WERI-Rb-1 (cell line): ENCODE measurements at regions not wholly inside any gene's neighbourhood (a gene's known extent, or its start where the extent isn't known, plus 50 kb on each side); places are given as distances from the start of the nearest gene placed in this dataset.
A peak's percentile ranks its signal among the peaks of the same experiment; 100 is the strongest.

ENCODE experiments used
- DNase-seq: peaks from one replicate; pipeline ENCODE4 v3.0.0-alpha.2; 2020
- H3K27ac ChIP-seq: fragments of 250-450 bp; sonication (Bioruptor Pico); 2 replicates; pipeline ENCODE4 v1.5.1; 2020; ENCODE audit warnings: mild to moderate bottlenecking, moderate library complexity
- H3K27me3 ChIP-seq: fragments of 250-450 bp; sonication (Bioruptor Pico); 2 replicates; pipeline ENCODE4 v1.5.1; 2021; ENCODE audit warnings: mild to moderate bottlenecking, low read depth, moderate library complexity; ENCODE audit not compliant: insufficient read depth, severe bottlenecking
- H3K36me3 ChIP-seq: fragments of 250-450 bp; sonication (Bioruptor Pico); 2 replicates; pipeline ENCODE4 v1.5.1; 2020; ENCODE audit warnings: mild to moderate bottlenecking, moderate library complexity
- H3K4me3 ChIP-seq: 2 replicates; pipeline ENCODE4 v1.5.1; 2011; ENCODE audit warnings: low read depth, mild to moderate bottlenecking, control low read depth, low read length
- H3K9me3 ChIP-seq: fragments of 250-450 bp; sonication (Bioruptor Pico); 2 replicates; pipeline ENCODE4 v1.5.1; 2021; ENCODE audit warnings: mild to moderate bottlenecking, moderate library complexity; ENCODE audit not compliant: severe bottlenecking
- TF ChIP-seq, protein P1 (sequence below): IDR thresholded peaks from 2 replicates; pipeline ENCODE4 v1.5.1; 2011; ENCODE audit warnings: low read depth, mild to moderate bottlenecking, control low read depth, inconsistent platforms, low read length

DNA sequence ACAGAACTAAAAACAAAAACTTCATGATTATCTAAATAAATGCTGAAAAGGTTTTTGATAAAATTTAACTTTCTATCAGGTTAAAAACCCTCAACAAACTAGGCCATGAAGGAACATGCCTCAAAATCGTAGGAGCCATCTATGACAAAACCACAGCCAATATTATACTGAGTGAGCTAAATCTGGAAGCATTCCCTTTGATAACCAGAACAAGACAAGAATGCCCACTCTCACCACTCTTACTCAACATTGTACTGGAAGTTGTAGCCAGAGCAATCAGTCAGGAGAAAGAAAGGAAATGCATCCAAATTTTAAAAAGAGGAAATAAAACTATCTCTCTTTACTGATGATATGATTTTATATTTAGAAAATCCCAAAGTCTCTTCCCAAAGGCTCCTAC is 228.7 kb downstream of the CHRM2 start:
- no peak for DNase-seq
- no peak overlapping the region for H3K4me3 ChIP-seq
- H3K27me3 ChIP-seq: no peaks in the 10 kb centered on the region
- no peaks in the 10 kb centered on the region for H3K9me3 ChIP-seq
- TF ChIP-seq, protein P1, sequence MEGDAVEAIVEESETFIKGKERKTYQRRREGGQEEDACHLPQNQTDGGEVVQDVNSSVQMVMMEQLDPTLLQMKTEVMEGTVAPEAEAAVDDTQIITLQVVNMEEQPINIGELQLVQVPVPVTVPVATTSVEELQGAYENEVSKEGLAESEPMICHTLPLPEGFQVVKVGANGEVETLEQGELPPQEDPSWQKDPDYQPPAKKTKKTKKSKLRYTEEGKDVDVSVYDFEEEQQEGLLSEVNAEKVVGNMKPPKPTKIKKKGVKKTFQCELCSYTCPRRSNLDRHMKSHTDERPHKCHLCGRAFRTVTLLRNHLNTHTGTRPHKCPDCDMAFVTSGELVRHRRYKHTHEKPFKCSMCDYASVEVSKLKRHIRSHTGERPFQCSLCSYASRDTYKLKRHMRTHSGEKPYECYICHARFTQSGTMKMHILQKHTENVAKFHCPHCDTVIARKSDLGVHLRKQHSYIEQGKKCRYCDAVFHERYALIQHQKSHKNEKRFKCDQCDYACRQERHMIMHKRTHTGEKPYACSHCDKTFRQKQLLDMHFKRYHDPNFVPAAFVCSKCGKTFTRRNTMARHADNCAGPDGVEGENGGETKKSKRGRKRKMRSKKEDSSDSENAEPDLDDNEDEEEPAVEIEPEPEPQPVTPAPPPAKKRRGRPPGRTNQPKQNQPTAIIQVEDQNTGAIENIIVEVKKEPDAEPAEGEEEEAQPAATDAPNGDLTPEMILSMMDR: no peak
- no peaks in the 10 kb centered on the region for H3K36me3 ChIP-seq
- H3K27ac ChIP-seq: no peak overlapping the region

GRCh38 chr7:137096607-137097006 is 228.2 kb downstream of the CHRM2 start:
- Histone ChIP-seq H3K27ac (no peak overlapping the region), H3K36me3 (no peaks in the 10 kb centered on the region), H3K27me3 (no peaks in the 10 kb centered on the region), H3K4me3 (no peak overlapping the region), H3K9me3 (no peaks in the 10 kb centered on the region)
- DNase-seq: no peak
- TF ChIP-seq, protein P1: no peak

- TF ChIP-seq, protein P1: no peak
These were observed 224.7 kb downstream of the CHRM2 start for GRCh38 chr7:137093198-137093597.

GRCh38 chr7:137091396-137091795 is 222.9 kb downstream of the CHRM2 start:
- no peaks in the 10 kb centered on the region for H3K9me3 ChIP-seq
- no peaks in the 10 kb centered on the region for H3K27me3 ChIP-seq
- TF ChIP-seq, protein P1: peak; percentile 63
- DNase-seq: peak; percentile 53
- H3K27ac ChIP-seq: no peak overlapping the region
- no peak overlapping the region for H3K4me3 ChIP-seq
- no peaks in the 10 kb centered on the region for H3K36me3 ChIP-seq

More at GRCh38 chr7:137093198-137093597, 224.7 kb downstream of the CHRM2 start:
- no peaks in the 10 kb centered on the region for H3K27me3 ChIP-seq
- H3K4me3 ChIP-seq: no peak overlapping the region
- no peak for DNase-seq
- H3K27ac ChIP-seq: no peak overlapping the region
- no peaks in the 10 kb centered on the region for H3K9me3 ChIP-seq
- H3K36me3 ChIP-seq: no peaks in the 10 kb centered on the region

GRCh38 chr7:137086896-137087295 is 218.4 kb downstream of the CHRM2 start:
- Histone ChIP-seq H3K36me3 (no peaks in the 10 kb centered on the region), H3K4me3 (no peak overlapping the region), H3K9me3 (no peaks in the 10 kb centered on the region), H3K27me3 (peaks cover 2% of the 10 kb centered on the region), H3K27ac (no peak overlapping the region)
- no peak for DNase-seq
- TF ChIP-seq, protein P1: no peak

DNA sequence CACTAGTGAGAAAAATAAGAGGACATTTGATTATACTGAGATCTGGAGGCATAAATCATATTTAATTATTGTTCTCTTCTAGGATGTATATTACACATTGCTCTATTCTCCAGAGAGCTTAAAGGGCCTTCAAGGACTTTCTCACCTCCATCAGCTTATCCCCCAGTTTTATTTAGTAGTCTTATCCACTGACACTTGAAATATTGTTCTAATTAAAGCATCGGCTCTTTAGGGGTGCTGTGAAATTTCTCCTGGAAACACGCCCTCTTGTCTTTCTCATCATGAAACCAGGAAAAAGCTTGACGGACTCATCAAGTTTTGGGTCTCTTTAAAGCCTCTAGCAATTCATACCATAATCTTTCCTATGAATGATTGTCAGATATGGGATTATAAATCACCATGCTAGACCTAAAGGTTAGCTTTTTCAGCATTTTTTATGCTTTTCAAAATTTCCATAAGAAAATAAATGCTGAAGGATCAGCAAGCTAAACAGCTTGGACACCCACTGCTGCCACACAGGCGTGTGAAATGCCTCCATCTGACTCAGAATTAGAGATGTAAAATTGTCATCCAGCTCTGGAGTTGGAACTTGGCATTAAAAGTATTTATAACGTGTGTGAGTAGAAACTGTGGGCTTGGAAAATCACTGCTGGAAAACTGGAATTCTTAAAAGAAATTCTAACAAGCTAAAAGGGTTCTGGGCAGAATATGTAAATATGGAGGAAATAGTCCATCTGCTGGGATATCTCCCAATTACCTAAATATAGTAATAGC is 216.3 kb downstream of the CHRM2 start:
- H3K27me3 ChIP-seq: peaks cover 2% of the 10 kb centered on the region
- H3K4me3 ChIP-seq: no peak overlapping the region
- TF ChIP-seq, protein P1: no peak
- no peak overlapping the region for H3K27ac ChIP-seq
- H3K9me3 ChIP-seq: no peaks in the 10 kb centered on the region
- no peaks in the 10 kb centered on the region for H3K36me3 ChIP-seq
- DNase-seq: no peak
